ENCODE measurements at regions not wholly inside any gene's neighbourhood (a gene's known extent, or its start where the extent isn't known, plus 50 kb on each side); places are given as distances from the start of the nearest gene placed in this dataset.

- no peak overlapping the region for H3K4me3 ChIP-seq (ENCODE audit: low read depth, low read length)
- DNase-seq (ENCODE audit: low read depth) = no peak
- TF ChIP-seq MYC (IDR thresholded peaks at IDR 0.05; ENCODE audit: low read depth, low read length) (no peak), POLR2A (IDR thresholded peaks at IDR 0.05; ENCODE audit: extremely low read depth, insufficient read length) (no peak), CTCF (IDR thresholded peaks at IDR 0.05; ENCODE audit: low read depth, low read length) (no peak)
- TF ChIP-seq, protein P1, sequence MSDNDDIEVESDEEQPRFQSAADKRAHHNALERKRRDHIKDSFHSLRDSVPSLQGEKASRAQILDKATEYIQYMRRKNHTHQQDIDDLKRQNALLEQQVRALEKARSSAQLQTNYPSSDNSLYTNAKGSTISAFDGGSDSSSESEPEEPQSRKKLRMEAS (IDR thresholded peaks at IDR 0.05; ENCODE audit: low read depth, low read length) = no peak
These were observed 155.7 kb upstream of the BLID start for GRCh38 chr11:122271745-122272144.

DNA sequence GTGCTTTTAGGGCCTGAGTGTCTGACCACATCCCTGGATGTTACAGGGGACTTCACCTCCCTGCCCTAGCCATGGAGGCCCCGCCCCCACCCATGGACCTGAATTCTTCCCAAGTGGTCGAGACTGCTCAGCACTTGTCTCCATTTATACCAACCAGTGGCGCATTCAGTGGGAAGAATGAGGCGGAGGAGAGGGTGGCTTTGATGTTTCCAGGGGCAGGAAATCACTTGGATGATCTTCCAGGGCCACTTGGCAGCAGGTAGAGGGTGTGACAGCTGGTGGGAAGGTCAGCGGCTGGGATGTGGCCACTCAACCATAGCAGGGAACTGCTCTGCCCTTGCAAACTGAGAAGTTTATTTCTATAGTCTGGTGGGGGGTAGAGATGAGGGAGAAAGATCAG is 155.1 kb upstream of the BLID start:
- TF ChIP-seq, protein P1 (IDR thresholded peaks at IDR 0.05; ENCODE audit: low read depth, low read length) = no peak
- TF ChIP-seq POLR2A (IDR thresholded peaks at IDR 0.05; ENCODE audit: extremely low read depth, insufficient read length) = no peak
- no peak for TF ChIP-seq CTCF (IDR thresholded peaks at IDR 0.05; ENCODE audit: low read depth, low read length)
- no peak overlapping the region for H3K4me3 ChIP-seq (ENCODE audit: low read depth, low read length)
- no peak for DNase-seq (ENCODE audit: low read depth)

DNA sequence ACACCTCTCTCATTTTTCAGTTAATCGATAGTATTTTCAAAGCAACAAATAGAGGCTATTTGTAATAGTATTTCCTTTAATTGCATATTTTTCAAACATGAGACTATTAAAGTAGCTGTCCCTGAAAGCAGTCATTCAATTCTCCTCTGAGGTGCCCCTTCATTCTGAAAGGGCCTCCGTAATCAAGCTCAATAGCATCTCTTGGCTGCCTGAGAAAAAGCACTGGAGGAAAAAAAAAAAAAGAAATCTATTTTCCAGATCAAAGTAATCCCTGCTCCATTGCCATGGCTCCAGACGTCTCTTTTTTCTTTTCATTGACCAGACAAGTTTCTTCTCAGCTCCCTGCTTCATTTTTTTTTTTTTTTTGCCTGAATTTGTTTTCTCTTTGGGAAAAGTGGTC is 154.5 kb upstream of the BLID start:
- H3K4me3 ChIP-seq (ENCODE audit: low read depth, low read length) = no peak overlapping the region
- DNase-seq (ENCODE audit: low read depth) = no peak
- TF ChIP-seq MYC (IDR thresholded peaks at IDR 0.05; ENCODE audit: low read depth, low read length) (no peak), CTCF (IDR thresholded peaks at IDR 0.05; ENCODE audit: low read depth, low read length) (no peak), POLR2A (IDR thresholded peaks at IDR 0.05; ENCODE audit: extremely low read depth, insufficient read length) (no peak)
- TF ChIP-seq, protein P1 (IDR thresholded peaks at IDR 0.05; ENCODE audit: low read depth, low read length) = no peak

- TF ChIP-seq POLR2A (IDR thresholded peaks at IDR 0.05; ENCODE audit: extremely low read depth, insufficient read length) = no peak
- TF ChIP-seq MYC (IDR thresholded peaks at IDR 0.05; ENCODE audit: low read depth, low read length) = no peak
- TF ChIP-seq, protein P1 (IDR thresholded peaks at IDR 0.05; ENCODE audit: low read depth, low read length) = no peak
- no peak for TF ChIP-seq CTCF (IDR thresholded peaks at IDR 0.05; ENCODE audit: low read depth, low read length)
- no peak overlapping the region for H3K4me3 ChIP-seq (ENCODE audit: low read depth, low read length)
- no peak for DNase-seq (ENCODE audit: low read depth)
These were observed 153.8 kb upstream of the BLID start for GRCh38 chr11:122269824-122270223.

GRCh38 chr11:122268601-122269130 is 152.7 kb upstream of the BLID start:
- H3K4me3 ChIP-seq (ENCODE audit: low read depth, low read length) = no peak overlapping the region
- no peak for DNase-seq (ENCODE audit: low read depth)
- TF ChIP-seq POLR2A (IDR thresholded peaks at IDR 0.05; ENCODE audit: extremely low read depth, insufficient read length) = no peak
- no peak for TF ChIP-seq MYC (IDR thresholded peaks at IDR 0.05; ENCODE audit: low read depth, low read length)
- no peak for TF ChIP-seq CTCF (IDR thresholded peaks at IDR 0.05; ENCODE audit: low read depth, low read length)
- TF ChIP-seq, protein P1 (IDR thresholded peaks at IDR 0.05; ENCODE audit: low read depth, low read length) = no peak
